Thyroid gland (tissue), 4 donors: ENCODE measurements at regions not wholly inside any gene's neighbourhood (a gene's known extent, or its start where the extent isn't known, plus 50 kb on each side); places are given as distances from the start of the nearest gene placed in this dataset.

Source experiments
- POLR2A ChIP-seq, 2 donors: fragments of 450-650 bp; IDR thresholded peaks; one replicate each; pipeline ENCODE4 v1.6.1; 2017; ENCODE audit warnings: antibody characterized with exemption in 2 of 2, mild to moderate bottlenecking in 2 of 2, moderate library complexity in 1 of 2
- TF ChIP-seq, protein P1 (sequence below), 6 experiments: fragments of 200-600 bp in 3 of 6; fragments of 450-650 bp in 3 of 6; sonication (generic) in 3 of 6; IDR thresholded peaks; one replicate each; pipeline ENCODE4 v1.5.1; 2016 to 2019; ENCODE audit warnings: antibody characterized with exemption in 6 of 6, mild to moderate bottlenecking in 2 of 6, inconsistent platforms in 1 of 6, moderate library complexity in 1 of 6

DNA sequence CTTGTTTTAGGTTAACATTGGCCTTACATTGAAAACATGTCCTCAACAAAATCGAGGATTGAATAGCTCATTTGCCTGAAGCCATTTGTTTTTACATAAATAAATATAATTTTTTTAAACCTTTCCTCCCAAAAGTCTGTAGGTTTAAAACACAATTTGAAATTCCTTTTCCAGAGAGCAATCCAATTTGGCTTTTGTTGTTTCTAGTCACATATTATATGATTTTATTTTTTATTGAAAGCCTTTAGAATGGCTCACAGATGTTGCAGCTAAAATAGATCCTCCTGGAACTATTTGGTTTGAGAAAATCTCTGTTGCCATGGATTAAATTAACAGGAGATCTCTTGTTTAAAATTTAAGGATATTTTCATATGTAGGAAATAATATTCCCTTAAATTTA, 512.6 kb downstream of the KLF5 start:
- TF ChIP-seq POLR2A (IDR thresholded peaks at IDR 0.05): no peak
- TF ChIP-seq, protein P1, sequence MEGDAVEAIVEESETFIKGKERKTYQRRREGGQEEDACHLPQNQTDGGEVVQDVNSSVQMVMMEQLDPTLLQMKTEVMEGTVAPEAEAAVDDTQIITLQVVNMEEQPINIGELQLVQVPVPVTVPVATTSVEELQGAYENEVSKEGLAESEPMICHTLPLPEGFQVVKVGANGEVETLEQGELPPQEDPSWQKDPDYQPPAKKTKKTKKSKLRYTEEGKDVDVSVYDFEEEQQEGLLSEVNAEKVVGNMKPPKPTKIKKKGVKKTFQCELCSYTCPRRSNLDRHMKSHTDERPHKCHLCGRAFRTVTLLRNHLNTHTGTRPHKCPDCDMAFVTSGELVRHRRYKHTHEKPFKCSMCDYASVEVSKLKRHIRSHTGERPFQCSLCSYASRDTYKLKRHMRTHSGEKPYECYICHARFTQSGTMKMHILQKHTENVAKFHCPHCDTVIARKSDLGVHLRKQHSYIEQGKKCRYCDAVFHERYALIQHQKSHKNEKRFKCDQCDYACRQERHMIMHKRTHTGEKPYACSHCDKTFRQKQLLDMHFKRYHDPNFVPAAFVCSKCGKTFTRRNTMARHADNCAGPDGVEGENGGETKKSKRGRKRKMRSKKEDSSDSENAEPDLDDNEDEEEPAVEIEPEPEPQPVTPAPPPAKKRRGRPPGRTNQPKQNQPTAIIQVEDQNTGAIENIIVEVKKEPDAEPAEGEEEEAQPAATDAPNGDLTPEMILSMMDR (IDR thresholded peaks at IDR 0.05): no peak
